Esophagus squamous epithelium (tissue), 4 donors: ENCODE measurements at regions not wholly inside any gene's neighbourhood (a gene's known extent, or its start where the extent isn't known, plus 50 kb on each side); places are given as distances from the start of the nearest gene placed in this dataset.

ENCODE experiments used
- POLR2A ChIP-seq, 4 donors: fragments of 450-650 bp; IDR thresholded peaks; one replicate each; pipeline ENCODE4 v1.6.1; 2017; ENCODE audit warnings: antibody characterized with exemption in 4 of 4, mild to moderate bottlenecking in 4 of 4, moderate library complexity in 3 of 4
- TF ChIP-seq, protein P1 (sequence below), 6 experiments: fragments of 450-650 bp in 4 of 6; fragments of 200-600 bp in 2 of 6; sonication (generic) in 2 of 6; IDR thresholded peaks; one replicate each; pipeline ENCODE4 v1.5.1; 2016 to 2019; ENCODE audit warnings: antibody characterized with exemption in 6 of 6, mild to moderate bottlenecking in 4 of 6, moderate library complexity in 4 of 6

GRCh38 chr15:87576486-87577176 lies 679.9 kb downstream of the NTRK3 start:
- TF ChIP-seq POLR2A (IDR thresholded peaks at IDR 0.05) = no peak
- TF ChIP-seq, protein P1, sequence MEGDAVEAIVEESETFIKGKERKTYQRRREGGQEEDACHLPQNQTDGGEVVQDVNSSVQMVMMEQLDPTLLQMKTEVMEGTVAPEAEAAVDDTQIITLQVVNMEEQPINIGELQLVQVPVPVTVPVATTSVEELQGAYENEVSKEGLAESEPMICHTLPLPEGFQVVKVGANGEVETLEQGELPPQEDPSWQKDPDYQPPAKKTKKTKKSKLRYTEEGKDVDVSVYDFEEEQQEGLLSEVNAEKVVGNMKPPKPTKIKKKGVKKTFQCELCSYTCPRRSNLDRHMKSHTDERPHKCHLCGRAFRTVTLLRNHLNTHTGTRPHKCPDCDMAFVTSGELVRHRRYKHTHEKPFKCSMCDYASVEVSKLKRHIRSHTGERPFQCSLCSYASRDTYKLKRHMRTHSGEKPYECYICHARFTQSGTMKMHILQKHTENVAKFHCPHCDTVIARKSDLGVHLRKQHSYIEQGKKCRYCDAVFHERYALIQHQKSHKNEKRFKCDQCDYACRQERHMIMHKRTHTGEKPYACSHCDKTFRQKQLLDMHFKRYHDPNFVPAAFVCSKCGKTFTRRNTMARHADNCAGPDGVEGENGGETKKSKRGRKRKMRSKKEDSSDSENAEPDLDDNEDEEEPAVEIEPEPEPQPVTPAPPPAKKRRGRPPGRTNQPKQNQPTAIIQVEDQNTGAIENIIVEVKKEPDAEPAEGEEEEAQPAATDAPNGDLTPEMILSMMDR (IDR thresholded peaks at IDR 0.05) = no peak
